Activated CD8-positive, alpha-beta memory T cell treated with anti-CD3 and anti-CD28 coated beads, Interleukin-2, amount 50 U/mL, for 4 hours (primary cell): ENCODE measurements at regions not wholly inside any gene's neighbourhood (a gene's known extent, or its start where the extent isn't known, plus 50 kb on each side); places are given as distances from the start of the nearest gene placed in this dataset.
"Not testable (repeated sequence)": the region's sequence is repeated elsewhere in the genome, so short reads cannot be mapped to it uniquely, and the experiment has no call there.

ENCODE experiments used
- DNase-seq: peaks from one replicate; pipeline ENCODE4 v3.0.0-alpha.2; 2020

- no peak for DNase-seq
Observed at GRCh38 chr10:119996944-119997343, 104.4 kb downstream of the SEC23IP start.

- no peak for DNase-seq
Observed at GRCh38 chr10:119997429-119997828, 104.9 kb downstream of the SEC23IP start.

DNA sequence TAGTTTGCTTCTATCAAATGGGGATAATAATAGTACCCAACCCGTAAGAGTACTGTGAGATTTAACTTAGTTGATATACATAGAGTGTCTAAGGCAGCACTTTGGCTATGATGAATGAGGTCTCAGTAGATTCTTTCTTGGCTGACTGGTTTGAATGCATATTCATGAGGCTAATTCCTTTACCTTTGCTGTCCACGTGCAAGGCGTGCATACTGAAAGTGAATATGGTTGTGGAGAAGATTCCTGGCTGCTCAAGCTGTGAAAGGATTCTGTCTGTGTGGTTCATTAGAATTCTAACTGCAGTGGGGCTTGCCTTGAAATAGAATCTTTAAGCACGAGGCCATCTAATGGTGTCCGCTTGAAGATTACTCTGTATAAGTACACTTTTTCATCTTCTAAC lies 110.3 kb downstream of the SEC23IP start:
- no peak for DNase-seq

- DNase-seq, result no peak
Observed at GRCh38 chr10:120005207-120006201, 113.0 kb downstream of the SEC23IP start.

- DNase-seq, result no peak
Observed at GRCh38 chr10:120007261-120007660, 114.7 kb downstream of the SEC23IP start.

DNA sequence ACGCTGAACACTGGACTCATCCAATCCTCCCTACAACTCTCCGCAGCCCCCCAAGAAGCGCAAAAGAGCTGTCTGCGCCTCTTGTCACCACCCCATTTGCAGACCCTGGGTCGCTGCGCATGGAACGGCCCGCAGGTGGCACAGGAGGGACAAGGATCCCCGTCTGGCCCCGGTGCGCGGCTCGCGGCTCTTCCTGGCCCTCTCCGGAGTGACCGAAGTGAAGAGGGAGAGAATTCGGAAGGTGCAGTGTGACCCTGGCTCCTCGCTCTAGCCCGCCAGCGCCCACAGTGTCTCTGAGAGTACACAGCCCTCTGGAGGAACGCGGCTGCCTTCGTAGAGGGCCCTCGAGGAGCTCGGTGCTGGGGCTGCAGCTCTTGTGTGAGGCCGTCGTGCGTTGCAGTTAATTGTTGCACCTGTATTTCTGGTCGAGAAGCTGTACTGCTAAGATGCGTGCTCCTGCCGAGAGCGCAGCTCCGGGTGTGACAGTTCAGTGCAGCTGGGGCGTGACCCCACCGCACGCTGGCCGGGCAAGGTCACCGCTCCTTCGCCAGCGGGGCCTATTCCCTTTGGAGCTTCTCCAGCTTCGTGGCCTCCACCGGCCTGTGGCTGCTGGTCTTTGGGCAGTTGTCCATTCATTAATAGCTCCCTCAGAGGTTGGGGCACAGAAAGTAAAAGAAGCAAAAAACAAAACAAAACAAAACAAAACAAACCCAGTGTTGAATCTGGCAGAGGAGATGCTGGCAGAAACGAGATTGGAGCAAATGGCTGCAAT lies 119.0 kb downstream of the SEC23IP start:
- DNase-seq, result no peak

GRCh38 chr10:120012131-120012400 lies 119.5 kb downstream of the SEC23IP start:
- no peak for DNase-seq

- DNase-seq, result no peak
Observed at GRCh38 chr10:120012566-120012965, 120.0 kb downstream of the SEC23IP start.

DNA sequence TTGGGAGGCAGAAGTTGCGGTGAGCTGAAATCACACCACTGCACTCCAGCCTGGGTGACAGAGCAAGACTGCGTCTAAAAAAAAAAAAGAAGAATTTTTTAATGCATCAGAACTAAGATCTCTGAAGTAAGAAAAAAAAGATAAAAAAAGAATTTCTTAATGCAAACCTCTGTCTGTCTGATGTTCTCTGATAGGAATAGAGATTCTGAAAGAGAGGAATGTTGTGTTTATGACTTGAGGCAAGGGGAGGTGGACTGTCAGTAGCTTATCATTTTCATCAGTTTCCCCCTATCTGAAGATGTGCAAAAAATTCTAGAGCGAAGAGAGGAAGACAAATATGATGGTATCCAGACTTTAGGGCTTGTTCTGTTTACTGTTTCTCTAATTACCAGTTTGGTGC lies 121.5 kb downstream of the SEC23IP start:
- no peak for DNase-seq

GRCh38 chr10:120015064-120015463 lies 122.5 kb downstream of the SEC23IP start:
- no peak for DNase-seq

GRCh38 chr10:120016906-120017305 lies 124.4 kb downstream of the SEC23IP start:
- no peak for DNase-seq

DNA sequence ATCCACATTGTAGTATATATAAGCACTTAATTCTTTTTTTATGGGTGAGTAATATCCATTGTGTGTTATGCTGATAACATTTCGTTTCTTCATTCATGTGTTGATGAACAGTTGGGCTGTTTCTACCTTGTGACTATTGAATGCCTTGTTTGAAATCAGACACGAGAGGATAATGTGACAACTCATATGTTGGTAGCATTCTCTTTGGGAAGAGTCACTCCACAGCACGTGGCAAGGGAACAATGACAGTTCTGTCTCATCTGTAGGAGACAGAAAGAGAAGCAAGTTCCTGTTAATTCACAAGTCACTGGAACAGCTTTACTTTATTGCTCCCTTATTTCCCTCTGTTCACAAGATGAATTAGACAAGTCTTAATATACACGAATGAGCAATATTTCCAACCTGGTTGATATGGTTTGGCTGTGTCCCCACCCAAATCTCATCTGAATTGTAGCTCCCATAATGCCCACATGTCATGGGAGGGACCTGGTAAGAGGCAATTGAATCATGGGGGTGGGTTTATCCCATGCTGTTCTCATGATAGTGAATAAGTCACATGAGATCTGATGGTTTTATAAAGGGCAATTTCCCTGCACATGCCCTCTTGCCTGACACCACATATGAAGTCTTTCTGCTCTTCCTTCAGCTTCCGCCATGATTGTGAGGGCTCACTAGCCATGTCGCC lies 125.3 kb downstream of the SEC23IP start:
- DNase-seq, result no peak

DNA sequence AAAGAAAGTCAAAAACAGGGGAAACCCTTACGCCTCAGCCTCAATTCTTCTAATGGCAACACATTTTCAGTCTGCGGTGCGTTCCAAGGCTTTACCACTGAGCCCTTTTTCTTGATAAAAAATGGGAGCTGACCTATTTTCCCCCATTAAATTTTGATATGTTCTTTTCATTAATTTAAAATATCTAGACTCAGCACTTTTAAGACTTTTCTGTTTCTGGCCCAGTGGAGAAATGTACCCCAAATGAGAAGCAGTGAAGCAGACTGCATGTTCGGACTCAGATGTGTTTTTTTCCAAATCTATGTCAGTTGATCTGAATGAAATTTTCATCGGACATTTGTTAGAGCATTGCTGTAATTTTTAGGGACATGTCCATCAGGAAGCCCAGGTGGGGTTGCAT lies 126.2 kb downstream of the SEC23IP start:
- no peak for DNase-seq

DNA sequence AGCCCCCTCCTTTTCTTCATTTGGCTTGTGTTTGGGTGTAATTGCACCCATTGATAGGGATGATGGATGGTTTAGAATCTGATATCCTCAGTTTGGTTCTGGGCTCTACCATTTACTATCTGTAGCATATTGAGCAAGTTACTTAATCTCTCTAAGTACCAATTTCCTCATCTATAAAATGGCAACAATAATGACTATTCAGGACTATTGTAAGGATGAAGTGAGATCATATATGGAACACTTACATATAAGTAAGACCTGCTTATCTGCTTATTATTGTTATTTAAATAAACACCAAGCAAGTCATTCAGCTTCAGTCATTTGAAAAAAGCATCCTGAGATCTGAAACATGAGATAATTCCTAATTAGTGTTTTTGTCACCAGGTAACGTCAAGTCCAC lies 127.0 kb downstream of the SEC23IP start:
- DNase-seq, result no peak

DNA sequence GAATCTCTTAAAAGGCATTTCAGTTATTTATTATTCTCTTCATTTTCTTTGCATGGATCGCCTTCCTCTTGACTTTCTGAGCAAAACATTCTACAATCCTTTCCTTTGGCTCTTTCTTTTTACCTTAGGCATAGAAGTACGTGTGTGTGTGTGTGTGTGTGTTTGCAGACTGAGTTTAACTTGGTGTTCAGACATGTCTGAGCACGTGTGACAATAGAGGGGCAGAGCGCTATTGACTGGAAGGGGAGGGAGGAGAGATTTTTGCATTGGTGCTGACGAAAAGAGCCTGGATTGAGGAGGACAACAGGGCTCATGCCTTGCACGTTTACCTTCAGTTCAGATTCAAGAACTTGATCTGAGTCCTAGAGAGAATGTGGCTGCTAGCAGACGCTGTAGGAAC lies 129.8 kb downstream of the SEC23IP start:
- DNase-seq, result no peak

DNA sequence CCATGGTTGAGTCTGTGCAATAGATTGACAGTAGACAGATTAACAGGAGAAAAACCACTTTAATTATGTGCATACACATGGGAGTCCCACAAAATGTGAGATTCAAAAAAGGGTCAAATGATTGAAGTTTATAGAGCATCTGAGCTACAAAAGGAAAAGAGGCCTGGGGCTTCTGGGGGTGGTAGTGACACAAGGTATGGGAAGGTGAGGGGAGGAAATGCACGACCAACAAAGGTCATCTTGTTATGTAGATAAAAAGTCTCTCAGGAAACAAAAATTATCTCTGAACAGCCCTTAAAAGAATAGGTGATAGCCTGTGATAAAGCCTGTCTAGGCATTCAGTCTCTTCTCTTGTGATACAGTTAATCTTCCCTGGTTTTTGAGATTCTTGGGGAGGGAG lies 141.7 kb downstream of the SEC23IP start:
- DNase-seq, result no peak

DNA sequence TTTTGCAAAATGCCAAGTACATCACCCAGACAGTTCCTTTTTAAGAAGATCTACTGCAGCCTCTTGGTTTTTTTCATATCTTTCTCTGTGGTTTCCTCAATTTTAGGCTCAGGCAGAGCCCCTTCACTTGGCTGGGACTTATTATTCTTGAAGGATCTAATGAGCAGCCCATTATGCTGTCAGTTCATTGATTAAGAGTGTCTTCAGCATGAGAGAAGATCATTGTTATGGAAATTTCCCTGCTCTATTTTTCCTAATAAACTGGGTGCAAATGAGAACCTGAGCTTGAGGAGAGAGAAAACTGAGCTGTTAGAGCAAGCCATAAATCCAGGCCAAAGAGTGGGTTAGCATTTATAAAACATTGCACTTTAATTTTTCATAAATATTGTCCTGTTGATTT lies 146.5 kb downstream of the SEC23IP start:
- DNase-seq, result no peak

DNA sequence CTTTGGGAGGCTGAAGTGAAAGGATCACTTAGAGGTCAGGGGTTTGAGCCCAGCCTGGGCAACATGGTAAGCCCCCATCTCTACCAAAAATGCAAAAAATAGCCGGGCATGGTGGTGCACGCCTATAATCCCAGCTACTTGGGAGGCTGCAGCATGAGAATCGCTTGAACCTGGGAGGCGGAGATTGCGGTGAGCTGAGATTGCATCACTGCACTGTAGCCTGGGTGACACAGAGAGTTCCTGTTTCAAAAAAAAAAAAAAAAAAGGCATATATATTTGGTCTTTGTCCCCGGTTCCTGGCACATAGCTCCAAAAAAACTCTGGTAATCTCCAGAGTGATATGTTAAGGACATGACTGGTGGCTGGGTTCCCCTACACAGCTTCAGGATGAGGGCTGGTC lies 147.3 kb downstream of the SEC23IP start:
- DNase-seq, result no peak

GRCh38 chr10:120041807-120042559 lies 149.5 kb downstream of the SEC23IP start:
- no peak for DNase-seq

DNA sequence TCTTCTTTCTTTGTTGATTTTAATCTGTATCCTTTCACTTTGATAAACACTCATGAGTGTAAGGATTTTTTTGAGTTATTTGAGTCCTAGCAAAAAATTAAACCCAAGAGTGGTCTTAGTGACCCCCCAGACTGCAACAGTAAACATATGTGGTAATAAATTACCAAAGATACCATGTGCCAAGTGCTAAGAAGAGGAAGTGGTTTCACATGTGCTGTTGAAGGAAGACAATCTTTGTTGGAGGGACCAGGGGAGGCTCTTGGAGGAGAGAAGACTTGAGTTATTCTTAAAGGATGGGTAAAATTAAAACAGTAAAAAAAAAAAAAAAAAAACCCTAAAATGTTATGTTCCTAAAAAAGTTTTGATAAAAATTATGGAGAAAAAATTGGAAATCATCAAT lies 150.2 kb downstream of the SEC23IP start:
- DNase-seq, result no peak

- DNase-seq, result not testable (repeated sequence)
Observed at GRCh38 chr10:120047373-120047772, 154.8 kb downstream of the SEC23IP start.

DNA sequence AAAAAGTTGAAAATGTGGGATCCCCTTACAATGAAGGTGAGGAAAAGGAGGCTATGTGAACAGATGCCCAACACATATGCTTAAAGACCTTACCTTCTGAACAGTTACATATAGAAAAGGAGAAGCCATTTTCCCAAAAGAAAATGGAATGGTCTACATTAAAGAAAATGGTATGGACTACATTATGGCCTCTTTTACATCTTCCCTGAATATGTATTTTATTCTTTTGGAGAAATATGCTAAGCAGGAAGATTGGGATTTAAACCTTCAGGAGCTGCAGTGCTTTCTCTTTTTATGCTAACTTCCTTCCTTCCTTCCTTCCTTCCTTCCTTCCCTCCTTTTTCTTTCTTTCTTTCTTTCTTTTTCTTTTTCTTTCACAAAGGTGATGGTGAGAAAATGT lies 155.4 kb downstream of the SEC23IP start:
- no peak for DNase-seq

DNA sequence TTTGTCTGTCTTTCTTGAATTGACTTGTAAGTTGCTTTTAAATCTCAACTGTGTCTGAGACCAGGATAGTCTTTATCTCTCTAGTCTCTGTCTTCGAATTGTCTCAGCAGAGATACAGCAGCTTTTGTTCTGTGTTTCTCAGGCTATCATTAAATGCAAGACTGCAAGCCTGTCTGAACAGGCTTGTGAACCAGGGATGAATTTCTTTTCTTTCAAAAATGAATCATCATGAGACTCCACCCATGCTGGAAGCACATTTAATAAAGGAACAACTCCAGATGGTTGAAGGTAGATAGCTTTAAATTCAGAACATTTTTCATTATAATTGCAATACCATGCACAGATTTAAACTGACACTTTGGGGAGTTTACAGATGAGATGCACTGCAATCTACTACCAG lies 155.9 kb downstream of the SEC23IP start:
- DNase-seq, result no peak
